ENCODE measurements at regions not wholly inside any gene's neighbourhood (a gene's known extent, or its start where the extent isn't known, plus 50 kb on each side); places are given as distances from the start of the nearest gene placed in this dataset.
"Not testable (repeated sequence)": the region's sequence is repeated elsewhere in the genome, so short reads cannot be mapped to it uniquely, and the experiment has no call there.

DNA sequence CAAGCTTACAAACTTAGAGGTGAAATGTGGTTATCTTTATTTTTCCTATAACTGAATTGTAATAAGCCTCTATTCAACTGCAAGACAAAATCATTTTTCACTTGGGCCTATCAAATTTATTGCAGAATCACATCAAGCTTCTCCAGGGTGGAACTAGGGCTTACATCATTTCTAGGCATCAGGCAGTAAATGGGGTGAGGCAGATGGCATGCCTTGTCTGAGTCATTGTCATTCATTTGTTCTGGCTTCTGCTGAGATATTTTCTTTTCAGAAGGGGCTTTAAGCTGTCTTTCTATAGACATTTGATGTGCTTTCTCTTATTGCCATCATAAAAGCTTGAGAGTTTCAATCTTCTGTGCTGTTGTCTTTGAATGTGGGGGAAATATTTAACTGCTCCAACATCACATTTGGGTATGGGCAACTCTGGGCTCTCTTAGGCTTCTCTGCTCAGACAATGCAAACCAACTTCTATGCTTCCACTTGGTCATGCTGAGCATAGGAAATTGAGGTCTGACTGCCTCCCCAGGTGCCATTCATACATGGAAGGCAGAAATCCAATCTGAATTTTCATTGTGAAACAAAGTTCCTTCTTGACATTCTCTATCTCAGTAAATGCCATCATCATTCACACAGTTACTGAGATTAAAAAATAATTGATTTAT is 225.8 kb upstream of the GIMD1 start:
- peak; percentile 11 for DNase-seq (ENCODE audit: low read depth)

DNA sequence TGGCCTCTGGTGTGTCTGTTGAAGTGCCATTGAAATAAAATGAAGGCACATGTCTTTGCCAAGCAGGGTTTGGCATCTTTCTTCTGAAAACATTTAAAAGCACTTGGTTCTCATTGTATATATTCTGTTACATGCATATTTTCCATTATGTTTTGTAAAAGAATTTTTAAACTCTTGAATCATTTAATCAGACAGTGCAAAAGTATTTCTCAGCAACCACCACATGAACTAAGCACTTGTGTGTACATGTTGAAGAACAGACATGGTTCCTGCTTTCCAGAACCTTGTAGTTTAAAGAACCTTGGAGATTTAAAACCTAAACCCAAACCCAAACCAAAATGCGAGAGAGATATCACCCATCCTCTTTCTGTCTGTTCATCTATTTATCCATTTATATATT is 220.3 kb upstream of the GIMD1 start:
- DNase-seq (ENCODE audit: low read depth), result no peak

DNA sequence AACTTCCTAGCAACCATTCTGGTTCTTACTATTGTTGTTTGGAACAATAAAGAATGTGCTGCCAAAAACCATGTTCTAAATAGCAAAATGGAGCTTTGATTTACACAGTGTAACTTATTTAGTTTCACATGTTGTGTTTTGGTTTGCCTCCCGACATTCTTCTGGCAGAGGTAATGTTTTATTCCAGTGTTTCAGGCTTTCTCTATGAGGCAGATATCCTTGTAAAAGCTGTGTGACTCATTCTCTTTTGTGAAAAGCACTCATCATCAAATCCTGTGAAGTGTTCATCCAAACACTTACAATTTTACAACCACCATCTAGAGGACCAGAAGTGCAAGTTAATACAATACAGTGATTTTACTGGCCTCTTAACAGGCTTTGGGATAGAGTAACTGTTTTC is 219.0 kb upstream of the GIMD1 start:
- DNase-seq (ENCODE audit: low read depth), result peak; percentile 87

DNA sequence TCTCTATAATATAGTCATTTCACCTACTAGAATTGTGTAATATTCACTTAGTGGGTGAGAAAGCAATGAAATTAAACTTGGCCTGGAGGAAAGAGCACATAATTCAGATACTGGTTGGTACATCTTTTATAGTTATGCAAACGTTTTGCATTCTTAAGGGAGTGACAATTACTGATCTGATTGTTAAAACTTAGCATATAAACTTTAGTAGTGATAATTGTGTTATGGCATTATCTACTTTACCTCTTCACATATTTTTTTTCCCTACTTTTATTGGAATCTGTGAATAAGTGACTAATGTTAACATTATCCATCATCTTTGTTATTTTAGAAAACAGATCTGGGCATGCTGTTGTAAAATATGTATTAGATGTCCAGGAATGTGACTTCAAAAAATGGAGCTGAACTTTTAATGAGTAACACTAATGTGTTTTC is 217.4 kb upstream of the GIMD1 start:
- DNase-seq (ENCODE audit: low read depth), result no peak

DNA sequence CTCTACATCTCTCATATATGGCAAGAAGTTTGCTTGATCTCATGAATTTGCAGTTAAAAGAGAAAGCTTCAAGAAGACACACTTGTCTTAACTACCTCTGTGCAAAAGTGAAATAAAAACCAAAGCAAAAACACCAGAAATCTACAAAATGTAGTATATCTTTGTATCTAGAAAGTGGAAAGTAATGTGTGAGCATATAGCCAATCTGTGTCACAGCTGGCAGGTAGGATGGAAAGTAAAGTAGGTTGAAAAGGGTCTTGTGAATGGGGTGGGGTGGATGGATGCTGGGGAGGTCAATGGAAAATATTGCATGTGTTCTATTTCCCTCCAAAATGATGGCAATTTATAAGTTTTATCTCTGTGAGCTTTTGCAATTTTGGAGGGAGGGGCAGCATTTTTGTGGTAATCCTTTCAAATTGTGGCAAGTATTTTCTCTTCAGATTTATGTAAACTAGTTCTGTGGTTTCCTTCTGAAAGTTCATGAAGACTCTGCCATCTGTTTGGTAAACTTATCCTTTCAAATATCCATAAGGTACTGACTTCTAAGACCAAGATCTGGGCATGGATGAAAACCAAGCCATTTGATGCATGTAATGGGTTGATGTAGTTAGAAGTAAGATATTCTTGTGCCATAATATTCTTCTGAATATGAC is 215.9 kb upstream of the GIMD1 start:
- DNase-seq (ENCODE audit: low read depth), result no peak

DNA sequence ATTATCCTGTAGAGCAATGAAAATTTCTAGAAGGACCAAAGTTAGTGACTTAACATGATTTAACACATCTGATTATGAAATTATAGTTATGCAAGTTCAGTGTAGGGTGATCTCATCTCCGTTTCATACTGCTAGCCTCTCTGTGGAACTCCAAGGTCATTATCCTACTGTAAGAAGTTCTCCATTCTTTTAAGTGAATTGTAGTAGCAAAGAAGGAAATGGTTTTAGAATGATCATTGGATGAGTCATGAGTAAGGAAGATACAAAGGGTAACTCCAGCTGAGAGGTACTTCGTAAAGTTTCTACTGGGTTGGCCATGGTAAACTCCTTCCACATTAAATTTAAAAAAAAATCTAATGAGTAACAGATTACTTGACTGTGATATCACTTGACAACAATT is 215.0 kb upstream of the GIMD1 start:
- peak; percentile 93 for DNase-seq (ENCODE audit: low read depth)

DNA sequence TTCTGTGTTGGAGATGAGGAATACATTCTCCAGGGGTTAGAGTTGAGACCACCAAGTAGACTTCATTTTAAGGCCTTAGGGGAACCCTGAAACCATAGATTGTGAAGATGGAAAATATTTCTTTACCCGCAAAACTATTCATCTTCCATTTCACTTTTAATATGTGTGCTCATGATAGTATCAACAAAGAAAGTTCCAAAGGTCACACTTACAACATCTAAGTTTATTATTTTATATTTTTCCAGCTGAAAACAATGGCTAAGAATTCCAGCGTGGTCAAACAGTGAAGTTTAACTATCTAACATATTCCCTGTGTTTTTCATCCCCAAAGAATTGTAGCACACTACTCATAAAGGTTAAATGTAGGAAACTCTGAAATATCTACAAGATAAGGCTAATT is 214.5 kb upstream of the GIMD1 start:
- no peak for DNase-seq (ENCODE audit: low read depth)

DNA sequence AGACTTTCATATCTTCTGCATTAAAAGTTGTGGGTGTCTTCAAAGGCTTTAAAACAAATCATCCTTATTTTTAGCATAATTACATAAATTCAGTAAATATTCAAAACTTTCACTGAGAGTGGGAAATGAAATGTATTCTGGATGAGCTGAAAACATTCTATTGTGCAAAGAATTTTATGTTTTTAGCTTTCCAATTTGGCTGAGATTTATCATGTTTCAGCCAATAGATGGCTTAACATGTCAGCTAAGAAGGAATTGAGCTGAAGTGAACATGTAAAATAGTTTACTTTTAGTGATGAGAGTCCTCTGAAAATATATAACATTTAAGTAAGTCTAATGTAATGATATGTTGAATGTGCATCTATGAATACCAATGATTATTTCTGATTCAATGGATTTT is 213.5 kb upstream of the GIMD1 start:
- DNase-seq (ENCODE audit: low read depth), result no peak

DNA sequence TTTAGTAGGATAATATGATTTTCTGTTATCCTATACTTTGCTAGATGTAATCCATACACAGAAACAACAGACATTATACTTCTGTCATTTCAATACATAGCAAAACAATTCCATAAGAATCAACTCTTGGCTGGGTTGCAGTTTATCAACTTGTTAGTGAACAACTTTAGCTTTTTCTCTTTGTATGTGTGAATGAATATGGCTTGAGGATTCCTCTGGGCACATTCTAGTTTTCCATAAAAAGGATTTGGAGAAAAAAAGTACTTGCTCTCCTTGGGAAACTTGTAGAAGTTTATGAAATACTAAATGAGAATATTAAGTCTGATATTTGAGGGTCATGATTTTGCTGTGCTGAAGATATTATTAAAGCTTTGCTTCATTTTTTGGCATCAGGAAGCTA is 210.7 kb upstream of the GIMD1 start:
- no peak for DNase-seq (ENCODE audit: low read depth)

DNA sequence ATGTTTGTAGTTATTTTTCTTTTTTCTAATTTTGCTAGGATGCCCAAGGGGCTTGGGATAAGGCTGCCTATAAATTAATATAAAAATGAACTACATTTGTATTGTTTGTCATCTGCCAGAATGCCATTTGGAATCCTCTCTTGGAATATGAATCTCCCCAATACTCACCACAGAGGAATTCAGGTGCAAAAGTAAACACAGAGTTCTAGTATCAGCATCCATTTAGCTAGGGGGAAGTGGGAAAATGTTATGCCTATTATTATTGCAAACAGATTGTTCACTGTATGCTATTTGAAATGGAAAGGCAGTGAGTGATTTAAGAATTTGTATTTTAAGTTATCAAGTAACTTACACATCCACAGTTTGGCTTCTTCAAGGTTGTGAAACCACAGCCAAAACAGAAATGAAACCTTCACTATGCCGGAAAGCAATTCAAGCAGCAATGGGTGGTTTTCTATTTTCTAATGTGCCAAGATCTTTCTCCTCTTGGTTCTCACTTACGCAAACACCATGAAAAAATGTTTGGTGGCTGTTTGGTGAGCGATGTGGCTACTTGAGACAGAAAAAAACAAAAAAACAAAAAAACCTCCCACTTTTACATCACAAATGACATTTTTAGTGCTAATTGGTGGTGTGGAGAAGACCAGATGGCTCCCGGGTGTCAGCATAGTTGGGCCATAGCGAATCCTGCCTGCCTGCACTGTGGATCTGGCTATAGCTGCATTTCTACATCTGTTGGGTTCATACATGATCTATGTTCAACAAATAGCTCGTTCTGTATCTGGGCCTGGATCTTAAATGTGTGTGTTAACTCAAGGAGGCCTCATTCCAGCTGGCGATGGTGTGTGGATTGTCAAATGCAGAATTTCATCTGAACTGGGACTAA is 200.8 kb upstream of the GIMD1 start:
- DNase-seq (ENCODE audit: low read depth), result no peak

DNA sequence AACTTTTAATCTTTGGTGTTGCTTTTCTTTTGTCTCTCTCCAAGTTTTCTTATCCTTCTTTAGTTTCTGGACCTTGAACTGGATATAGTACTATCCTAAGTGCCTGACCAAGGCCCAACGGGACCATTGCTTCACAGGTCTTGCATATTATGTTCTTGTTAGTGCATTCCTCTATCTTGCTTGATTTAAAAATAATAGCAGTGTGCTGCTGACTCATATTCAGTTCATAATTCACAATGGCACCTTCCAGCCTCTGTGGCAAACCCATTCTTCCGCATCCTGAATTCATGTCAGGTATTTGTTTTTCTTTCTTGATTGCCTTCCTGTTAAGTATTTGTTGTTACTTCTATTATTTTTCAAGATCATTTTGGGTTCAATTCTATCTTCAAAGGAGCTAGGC is 197.1 kb upstream of the GIMD1 start:
- peak; percentile 56 for DNase-seq (ENCODE audit: low read depth)

DNA sequence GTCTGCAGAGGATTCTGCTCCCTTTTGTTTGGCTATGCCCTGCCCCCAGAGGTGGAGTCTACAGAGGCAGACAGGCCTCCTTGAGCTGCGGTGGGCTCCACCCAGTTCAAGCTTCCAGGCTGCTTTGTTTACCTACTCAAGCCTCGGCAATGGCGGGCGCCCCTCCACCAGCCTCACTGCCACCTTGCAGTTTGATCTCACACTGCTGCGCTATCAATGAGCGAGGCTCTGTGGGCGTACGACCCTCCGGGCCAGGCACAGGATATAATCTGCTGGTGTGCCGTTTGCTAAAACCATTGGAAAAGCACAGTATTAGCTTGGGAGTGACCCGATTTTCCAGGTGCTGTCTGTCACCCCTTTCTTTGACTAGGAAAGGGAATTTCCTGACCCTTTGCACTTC is 195.1 kb upstream of the GIMD1 start:
- DNase-seq (ENCODE audit: low read depth), result not testable (repeated sequence)

DNA sequence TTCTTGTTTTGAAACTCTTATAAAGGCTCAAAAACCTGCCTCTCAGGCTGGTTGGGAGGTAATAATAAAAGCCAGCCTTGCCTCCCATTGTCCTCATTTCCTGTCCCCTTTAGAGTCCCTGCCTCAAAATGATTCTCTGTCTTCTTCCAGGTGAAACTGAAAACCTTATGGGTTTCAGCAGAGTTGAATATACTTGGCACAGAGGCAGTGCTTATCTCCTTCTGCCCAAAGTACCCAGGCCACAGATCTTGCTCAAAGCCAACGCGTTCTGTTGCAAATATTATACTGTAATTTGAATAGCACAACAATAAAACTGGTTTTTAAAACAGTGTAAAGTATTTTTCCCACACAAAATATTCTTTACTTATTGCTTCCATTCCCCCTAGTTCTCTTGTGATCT is 183.1 kb upstream of the GIMD1 start:
- no peak for DNase-seq (ENCODE audit: low read depth)

DNA sequence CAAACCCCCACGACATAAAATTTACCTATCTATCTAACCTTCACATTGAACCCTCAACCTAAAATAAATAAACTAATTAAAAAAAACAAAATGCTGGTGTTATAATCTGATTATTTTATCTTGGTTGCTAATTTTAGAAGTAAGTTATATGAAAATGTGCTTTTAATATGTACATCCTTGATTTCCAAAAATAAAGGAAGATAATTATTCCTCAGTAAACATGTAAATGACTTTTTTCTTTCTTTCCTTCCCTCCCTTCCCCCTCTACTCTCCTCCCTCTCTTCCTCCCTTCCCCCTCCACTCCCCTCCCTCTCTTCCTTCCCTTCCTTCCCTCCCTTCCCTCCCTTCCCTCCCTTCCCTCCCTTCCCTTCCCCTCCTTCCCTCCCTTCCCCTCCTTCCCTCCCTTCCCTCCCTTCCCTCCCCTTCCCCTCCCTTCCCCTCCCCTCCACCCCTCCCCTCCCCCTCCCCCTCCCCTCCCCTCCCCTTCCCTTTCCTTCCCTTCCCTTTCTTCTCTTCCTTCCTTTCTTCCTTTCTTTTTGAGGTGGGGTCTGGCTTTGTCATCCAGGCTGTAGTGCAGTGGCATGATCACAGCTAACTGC is 180.0 kb upstream of the GIMD1 start:
- DNase-seq (ENCODE audit: low read depth), result no peak

DNA sequence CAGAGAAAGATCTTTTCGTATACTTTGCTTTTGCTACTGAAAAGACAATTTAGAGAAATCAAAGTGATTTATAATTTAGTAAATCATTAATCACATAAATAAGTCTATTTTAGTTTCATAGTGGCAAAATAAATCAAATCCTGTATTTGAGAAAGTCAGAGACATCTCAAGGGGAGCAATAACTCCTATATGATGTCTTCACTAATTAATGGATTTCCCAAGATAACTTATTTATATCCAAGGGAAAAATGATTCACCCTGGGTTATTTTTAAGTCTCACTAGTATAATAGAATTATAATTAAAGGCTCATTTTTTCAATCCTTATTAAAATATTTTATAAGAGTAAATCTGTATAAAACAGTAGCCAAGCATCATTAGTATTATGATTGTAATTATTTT is 177.8 kb upstream of the GIMD1 start:
- DNase-seq (ENCODE audit: low read depth), result no peak

DNA sequence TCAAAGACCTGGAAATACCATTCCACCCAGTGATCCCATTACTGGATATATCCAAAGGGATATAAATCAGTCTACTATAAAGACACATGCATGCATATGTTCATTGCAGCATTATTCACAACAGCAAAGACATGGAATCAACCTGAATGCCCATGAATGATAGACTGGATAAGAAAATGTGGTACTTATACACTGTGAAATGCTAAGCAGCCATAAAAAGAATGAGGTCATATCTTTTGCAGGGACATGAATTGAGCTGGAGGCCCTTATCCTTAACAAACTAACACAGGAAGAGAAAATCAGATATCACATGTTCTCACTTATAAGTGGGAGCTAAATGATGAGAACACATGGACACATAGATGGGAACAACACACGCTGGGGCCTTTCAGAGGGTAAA is 174.0 kb upstream of the GIMD1 start:
- not testable (repeated sequence) for DNase-seq (ENCODE audit: low read depth)

DNA sequence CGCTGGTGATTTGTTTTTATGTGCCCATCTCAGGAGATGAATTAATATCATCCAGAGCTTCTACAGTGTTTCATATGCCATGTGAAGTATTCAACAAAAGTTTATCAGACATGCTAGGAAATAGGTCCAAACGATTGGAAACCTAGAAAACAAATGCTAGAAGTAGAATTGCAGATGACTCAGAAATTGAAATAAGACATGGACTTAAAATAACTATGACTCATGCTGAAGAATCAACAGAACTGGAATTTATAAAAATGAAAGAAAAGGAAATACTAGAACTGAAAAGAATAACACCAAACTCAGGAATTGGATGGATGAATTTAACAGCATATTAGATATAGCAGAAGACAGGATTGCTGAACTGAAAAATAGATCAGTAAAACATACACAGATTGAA is 172.7 kb upstream of the GIMD1 start:
- DNase-seq (ENCODE audit: low read depth), result peak; percentile 54

DNA sequence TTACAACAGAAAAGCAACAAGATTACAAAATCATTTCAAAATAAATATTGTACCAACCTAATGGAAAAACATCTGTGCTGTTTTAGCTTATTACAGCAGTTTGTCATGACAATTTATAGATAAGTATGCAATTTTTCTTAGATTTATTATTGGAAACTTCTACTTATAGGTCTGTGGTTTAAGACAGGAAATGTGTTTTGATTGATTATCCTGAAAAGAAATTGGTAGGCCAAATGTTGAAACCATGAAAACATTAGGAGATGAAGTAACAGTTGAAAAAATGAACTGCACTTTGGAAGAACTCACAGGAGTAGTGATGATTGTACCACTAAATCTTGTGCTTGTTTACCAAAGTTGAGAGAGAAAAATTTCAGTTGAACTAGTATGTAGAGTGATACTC is 162.2 kb upstream of the GIMD1 start:
- no peak for DNase-seq (ENCODE audit: low read depth)

DNA sequence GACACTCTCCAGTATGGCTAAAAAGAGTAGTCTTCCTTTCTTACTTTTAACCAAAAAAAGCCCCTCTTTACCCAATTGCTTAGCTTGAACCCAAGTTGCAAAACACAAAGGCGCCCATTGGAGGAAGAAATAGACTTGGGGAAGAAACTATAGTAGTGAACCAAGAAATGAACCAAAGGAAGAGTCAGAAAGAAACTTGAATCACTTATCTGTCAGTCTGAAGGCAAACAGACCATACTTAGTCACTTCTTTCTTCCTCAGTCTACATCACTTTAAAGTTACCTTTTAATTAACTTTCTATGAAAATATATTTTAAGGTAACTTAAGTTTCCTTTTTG is 161.4 kb upstream of the GIMD1 start:
- DNase-seq (ENCODE audit: low read depth), result peak; percentile 2

DNA sequence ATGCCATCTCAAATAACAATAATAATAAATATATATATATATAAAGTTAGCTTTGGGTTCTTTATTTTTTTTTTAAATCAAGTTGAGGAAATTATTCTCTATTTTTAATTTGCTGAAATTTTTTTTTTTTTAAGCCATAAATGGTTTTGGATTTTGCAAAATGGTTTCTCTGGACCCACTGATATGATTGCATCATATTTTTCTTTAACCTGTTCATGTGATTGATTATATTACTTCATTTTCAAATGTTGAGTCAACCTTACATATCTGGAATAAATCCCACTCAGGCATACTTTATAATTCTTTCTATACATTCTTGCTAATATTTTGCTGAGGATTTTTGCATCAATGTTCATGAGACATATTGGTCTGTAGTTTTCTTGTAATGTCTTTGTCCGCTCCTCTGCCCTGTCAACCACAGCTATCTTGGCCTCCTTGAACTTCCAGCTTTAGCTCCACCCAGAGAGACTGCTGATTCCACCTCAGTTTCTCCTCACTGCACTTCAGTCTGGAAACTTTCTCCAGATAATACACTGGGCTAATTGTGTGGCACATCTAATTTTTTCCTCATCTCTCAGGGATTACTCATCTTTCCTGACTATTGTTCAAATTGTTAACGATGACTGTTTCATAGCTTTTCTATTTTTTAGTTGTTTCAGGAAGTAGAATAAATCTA is 160.9 kb upstream of the GIMD1 start:
- peak; percentile 51 for DNase-seq (ENCODE audit: low read depth)

DNA sequence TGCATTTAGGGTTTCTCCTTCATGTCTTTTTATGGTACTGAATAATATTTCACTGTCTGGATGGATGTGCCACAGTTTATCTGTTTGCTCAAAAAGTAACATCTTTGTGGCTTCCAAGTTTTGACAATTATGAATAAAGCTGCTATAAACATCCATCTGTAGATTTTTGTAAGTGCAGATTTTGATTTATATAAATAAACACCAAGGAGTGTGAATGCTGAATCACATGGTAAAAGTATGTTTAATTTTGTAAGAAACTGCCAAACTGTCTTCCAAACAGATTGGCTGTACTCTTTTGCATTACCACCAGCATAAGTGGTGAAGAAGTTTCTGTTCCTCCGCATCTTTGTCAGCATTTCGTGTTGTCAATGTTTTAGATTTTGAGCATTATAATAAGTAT is 158.7 kb upstream of the GIMD1 start:
- no peak for DNase-seq (ENCODE audit: low read depth)

DNA sequence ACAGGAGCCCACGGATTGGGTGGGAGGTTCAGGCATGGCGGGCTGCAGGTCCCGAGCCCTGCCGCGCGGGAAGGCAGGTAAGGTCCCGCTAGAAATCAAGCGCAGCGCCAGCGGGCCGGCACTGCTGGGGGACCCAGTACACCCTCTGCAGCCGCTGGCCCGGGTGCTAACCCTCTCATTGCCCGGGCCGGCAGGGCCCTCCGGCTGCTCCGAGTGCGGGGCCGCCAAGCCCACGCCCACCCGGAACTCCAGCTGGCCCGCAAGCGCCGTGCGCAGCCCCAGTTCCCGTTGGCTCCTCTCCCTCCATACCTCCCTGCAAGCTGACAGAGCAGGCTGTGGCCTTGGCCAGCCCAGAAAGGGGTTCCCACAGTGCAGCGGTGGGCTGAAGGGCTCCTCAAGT is 156.8 kb upstream of the GIMD1 start:
- DNase-seq (ENCODE audit: low read depth), result not testable (repeated sequence)

Data from renal cortical epithelial cell (primary cell).